Ectodermal cell (in vitro differentiated cells): ENCODE measurements at regions not wholly inside any gene's neighbourhood (a gene's known extent, or its start where the extent isn't known, plus 50 kb on each side); places are given as distances from the start of the nearest gene placed in this dataset.

Source experiments
- H3K27ac ChIP-seq: 2 replicates; pipeline ENCODE4 v1.7.0; 2013; ENCODE audit warnings: mild to moderate bottlenecking, low read depth, low read length; ENCODE audit not compliant: insufficient read depth, poor library complexity, severe bottlenecking
- H3K27me3 ChIP-seq: 2 replicates; pipeline ENCODE4 v1.7.0; 2013; ENCODE audit warnings: mild to moderate bottlenecking, low read length; ENCODE audit not compliant: insufficient read depth, control insufficient read depth, poor library complexity, severe bottlenecking
- H3K36me3 ChIP-seq: one replicate; pipeline ENCODE4 v1.7.0; 2013; ENCODE audit warnings: low read length; ENCODE audit not compliant: control insufficient read depth, insufficient read depth
- H3K4me1 ChIP-seq: one replicate; pipeline ENCODE4 v1.7.0; 2013; ENCODE audit warnings: low read length; ENCODE audit not compliant: control insufficient read depth, insufficient read depth
- H3K4me3 ChIP-seq: 2 replicates; pipeline ENCODE4 v1.7.0; 2013; ENCODE audit warnings: low read depth, low read length, control low read depth; ENCODE audit not compliant: insufficient read depth
- H3K9me3 ChIP-seq: 2 replicates; pipeline ENCODE4 v1.7.0; 2013; ENCODE audit warnings: mild to moderate bottlenecking, low read length, moderate library complexity; ENCODE audit not compliant: control insufficient read depth
- WGBS, 2 experiments: methylation state at CpG; one replicate each; pipeline ENCODE4 v1.1.7; 2013; ENCODE audit warnings: missing lambda C conversion rate in 2 of 2; 5-methylcytosine and 5-hydroxymethylcytosine counted together

DNA sequence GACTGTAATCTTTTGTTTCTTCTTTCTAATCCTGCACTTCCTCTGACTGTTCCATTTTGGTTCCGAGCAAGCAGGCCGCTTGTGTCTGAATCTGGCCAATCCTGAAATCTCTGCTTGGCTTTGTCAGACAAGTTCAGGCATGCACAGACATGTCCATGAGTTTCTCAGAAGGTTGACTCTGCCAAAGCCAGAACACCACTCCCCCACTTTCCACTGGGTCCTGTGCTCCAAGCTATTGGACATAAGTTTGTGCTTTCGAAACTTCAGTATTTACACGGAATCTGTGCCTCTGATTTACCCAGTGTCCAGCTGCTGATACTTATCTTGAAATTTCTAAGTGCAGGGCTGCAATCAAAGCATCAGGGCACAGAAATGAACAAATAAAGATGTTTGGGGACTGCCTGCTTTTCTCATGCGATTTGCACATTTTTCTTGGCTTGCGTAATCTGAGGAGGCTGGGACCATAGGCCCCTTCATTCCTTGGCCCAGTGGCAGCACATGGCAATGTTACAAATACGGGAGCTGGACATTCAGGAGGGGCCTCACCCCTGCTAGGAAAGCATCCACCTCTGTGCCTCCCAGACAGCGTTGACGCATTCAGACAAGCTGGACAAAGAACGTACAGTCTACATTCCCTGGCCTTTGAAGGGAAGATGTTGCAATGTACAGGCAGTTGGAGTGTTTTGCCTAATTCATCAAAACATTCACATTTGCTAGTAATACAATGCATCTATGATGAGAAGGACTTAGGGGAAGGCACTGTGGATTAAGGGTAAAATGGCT lies 209.2 kb upstream of the PAPPA start:
- 92 to 94% methylated on average over 9 to 10 of the region's 10 CpGs for WGBS, 2 experiments
- H3K9me3 ChIP-seq = no peaks in the 10 kb centered on the region
- no peak overlapping the region for H3K27ac ChIP-seq
- H3K4me3 ChIP-seq = no peak overlapping the region
- peaks cover 4% of the 10 kb centered on the region for H3K4me1 ChIP-seq
- no peaks in the 10 kb centered on the region for H3K27me3 ChIP-seq
- no peaks in the 10 kb centered on the region for H3K36me3 ChIP-seq

DNA sequence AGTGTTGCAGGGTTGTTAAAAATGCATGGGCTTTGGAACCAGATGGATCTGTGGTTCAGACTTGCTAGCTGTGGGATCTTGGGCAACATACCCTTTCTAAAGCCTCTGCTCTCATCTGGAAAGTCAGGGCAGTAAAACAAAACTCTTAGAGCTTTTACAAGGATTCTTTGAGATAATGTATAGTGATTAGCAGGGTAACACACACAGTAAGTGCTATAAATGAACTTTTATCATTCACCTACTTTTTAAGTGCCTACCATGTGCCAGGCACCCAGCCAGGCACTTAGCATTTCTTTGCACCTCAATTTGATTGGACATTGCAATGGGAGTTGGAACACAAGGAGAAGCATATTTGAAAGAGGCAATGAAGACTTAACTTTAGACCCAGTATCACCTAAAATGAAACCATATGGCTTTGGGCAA lies 208.6 kb upstream of the PAPPA start:
- H3K4me1 ChIP-seq = peaks cover 4% of the 10 kb centered on the region
- H3K27me3 ChIP-seq = no peaks in the 10 kb centered on the region
- H3K9me3 ChIP-seq = no peaks in the 10 kb centered on the region
- H3K4me3 ChIP-seq = no peak overlapping the region
- H3K27ac ChIP-seq = no peak overlapping the region
- H3K36me3 ChIP-seq = no peaks in the 10 kb centered on the region

DNA sequence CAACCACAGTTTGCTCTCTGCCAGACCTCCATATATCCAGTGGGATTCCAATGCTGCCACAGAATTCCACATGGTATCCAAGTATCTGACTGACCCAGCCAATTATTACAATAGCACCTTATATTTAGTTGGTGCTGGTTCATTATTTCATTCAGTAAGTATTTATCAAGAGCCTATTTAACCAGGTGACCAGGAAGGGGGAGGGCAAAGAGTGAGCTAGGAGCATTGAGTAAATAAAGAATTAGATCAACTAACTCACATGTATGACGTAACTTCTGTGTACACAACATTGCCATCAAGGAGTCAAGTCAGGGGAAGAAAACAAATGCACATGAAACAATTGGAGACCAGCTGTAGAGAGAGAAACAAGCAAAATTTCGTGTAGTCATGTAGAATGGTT lies 207.1 kb upstream of the PAPPA start:
- Histone ChIP-seq H3K36me3 (no peaks in the 10 kb centered on the region), H3K4me1 (peaks cover 4% of the 10 kb centered on the region), H3K27me3 (no peaks in the 10 kb centered on the region), H3K27ac (no peak overlapping the region), H3K9me3 (no peaks in the 10 kb centered on the region), H3K4me3 (no peak overlapping the region)
- WGBS, 2 experiments = 95 to 97% methylated on average over 2 of the region's 2 CpGs

DNA sequence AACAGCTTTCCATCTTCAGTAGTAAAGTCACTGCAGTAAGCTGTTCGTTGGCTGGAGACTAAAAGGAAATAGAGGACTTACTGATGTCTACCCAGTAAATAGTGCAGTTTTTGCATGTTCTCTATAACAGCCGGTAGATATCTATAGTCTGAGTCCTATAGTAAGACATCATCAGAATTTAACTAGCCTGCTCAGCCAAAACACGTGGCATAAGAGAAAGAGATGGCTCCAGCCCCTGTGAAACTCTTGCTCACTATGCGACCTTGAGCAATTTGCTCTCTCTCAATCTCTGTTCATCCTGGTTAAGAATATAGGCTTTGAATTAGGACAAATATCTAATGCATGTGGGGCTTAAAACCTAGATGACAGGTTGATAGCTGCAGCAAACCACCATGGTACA lies 201.6 kb upstream of the PAPPA start:
- Histone ChIP-seq H3K9me3 (no peaks in the 10 kb centered on the region), H3K27me3 (no peaks in the 10 kb centered on the region), H3K36me3 (no peaks in the 10 kb centered on the region), H3K4me3 (no peak overlapping the region), H3K27ac (no peak overlapping the region), H3K4me1 (no peaks in the 10 kb centered on the region)
- 95 to 98% methylated on average over 4 of the region's 4 CpGs for WGBS, 2 experiments

DNA sequence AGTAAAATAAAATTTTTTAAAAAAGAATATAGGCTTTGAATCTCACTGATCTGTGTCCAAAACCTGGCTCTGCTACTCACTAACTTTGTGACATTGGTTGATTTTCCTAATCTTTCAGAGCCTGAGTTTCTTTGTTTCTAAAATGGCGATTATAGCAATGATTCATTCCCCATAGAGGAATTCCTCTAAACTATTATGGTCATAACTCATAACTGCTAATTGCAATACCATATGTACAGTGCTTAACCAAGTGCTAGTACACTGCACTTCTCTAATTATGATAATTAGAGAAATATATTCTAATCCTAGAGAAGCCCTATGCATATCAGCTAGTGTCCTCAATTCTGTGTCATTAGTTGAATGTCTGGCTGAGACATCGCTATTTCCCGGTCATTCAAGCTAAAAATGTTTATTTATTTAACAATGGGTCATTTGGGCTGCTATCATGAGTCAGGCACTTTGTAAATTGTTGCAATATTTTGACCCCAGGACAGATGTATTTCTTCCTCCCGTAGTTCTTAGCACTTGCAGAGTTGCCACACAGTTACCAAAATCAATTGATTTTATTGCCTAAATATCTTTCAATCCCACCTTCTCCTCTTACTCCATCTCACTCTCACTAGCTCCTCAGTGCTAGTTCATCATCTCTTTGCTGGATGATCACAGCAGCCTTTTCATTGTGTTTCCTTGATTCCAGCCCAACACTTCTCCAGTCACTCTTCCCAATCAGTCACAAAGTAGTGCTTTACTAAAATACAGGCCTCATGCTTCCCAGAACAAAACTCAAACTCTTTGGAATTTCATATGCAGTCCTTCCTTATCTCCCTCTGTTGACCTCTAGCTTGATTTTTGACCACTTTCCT lies 200.9 kb upstream of the PAPPA start:
- no peaks in the 10 kb centered on the region for H3K36me3 ChIP-seq
- no peak overlapping the region for H3K27ac ChIP-seq
- no peaks in the 10 kb centered on the region for H3K9me3 ChIP-seq
- no peaks in the 10 kb centered on the region for H3K4me1 ChIP-seq
- 93 to 97% methylated on average over 3 to 4 of the region's 4 CpGs for WGBS, 2 experiments
- no peaks in the 10 kb centered on the region for H3K27me3 ChIP-seq
- H3K4me3 ChIP-seq = no peak overlapping the region

DNA sequence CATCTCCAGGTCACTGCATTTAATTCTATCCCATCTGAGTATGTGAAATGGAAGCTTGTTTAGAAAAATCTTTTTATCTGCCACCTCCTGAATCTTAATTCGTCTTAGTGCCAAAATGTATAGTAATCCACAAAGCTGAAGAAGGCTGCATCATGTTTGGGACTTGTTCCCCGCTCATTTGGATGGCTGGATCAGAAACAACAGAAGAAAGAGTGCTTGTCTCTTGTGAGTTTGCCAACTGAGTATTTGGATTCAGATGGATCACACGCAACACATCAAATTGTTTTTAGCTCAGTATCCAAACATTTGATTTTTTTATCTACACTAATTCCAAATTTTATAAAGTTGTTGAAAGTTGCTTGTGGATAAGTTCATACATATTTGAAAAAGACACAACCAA lies 197.2 kb upstream of the PAPPA start:
- H3K36me3 ChIP-seq = no peaks in the 10 kb centered on the region
- WGBS, 2 experiments = 85 to 94% methylated on average over 3 of the region's 3 CpGs

DNA sequence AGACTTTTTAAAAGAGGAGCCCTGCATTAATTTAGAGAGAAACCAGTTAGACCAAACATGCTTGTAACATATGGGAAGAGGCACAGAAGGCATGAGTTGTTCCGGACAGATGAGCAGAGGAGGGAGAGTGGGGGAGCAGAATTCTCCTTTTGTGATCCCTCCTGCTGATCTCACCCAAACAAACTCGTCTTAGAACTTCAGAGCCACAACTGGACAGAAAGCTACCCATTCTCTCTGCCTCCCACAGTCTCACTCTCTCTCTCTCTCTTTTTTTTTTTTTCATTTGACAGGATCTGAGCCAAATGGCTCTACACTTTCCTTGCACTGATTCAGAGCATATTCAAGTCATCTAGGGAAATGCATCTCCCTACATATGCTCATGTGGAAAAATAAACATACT lies 196.0 kb upstream of the PAPPA start:
- H3K9me3 ChIP-seq = no peaks in the 10 kb centered on the region
- H3K27me3 ChIP-seq = no peaks in the 10 kb centered on the region
- H3K4me3 ChIP-seq = no peak overlapping the region
- H3K4me1 ChIP-seq = no peaks in the 10 kb centered on the region
- 47 to 68% methylated on average over 2 of the region's 2 CpGs for WGBS, 2 experiments
- H3K27ac ChIP-seq = no peak overlapping the region
- H3K36me3 ChIP-seq = no peaks in the 10 kb centered on the region

More for the DNA sequence above, 197.2 kb upstream of the PAPPA start:
- H3K27ac ChIP-seq = no peak overlapping the region
- no peak overlapping the region for H3K4me3 ChIP-seq
- H3K27me3 ChIP-seq = no peaks in the 10 kb centered on the region
- no peaks in the 10 kb centered on the region for H3K4me1 ChIP-seq
- no peaks in the 10 kb centered on the region for H3K9me3 ChIP-seq

DNA sequence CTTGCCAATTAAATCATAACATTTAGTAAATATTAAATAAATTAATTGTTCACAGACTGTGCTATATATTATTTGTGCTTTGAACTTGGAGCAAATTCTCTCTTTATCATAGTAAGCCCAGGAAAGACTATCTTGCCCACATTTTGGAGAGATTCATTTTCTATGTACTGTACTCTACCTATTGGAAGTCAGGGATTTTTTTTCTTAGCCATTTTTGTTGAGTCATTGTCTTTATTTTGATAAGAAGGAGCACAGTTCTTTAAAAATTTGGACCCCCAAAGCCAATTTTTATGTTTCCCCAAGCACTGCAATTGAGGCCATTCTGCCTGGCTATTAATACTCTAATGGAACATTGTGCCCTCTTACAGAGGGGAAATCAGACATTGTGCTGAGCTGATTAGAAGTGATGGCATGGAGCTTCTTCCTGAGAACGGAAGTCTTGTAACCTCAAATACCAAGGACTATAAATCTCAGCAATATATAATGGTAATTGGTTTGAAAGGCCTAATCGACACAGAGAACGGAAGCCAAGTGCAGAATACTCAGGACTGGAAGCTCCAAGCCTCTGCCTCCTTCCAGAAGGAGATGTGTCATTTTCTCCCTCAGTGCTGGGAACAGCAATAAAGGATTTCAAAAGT lies 188.8 kb upstream of the PAPPA start:
- Histone ChIP-seq H3K27me3 (no peaks in the 10 kb centered on the region), H3K36me3 (no peaks in the 10 kb centered on the region), H3K4me3 (no peak overlapping the region), H3K27ac (no peak overlapping the region), H3K9me3 (no peaks in the 10 kb centered on the region), H3K4me1 (no peaks in the 10 kb centered on the region)
- 89 to 100% methylated on average over 2 to 3 of the region's 3 CpGs for WGBS, 2 experiments

DNA sequence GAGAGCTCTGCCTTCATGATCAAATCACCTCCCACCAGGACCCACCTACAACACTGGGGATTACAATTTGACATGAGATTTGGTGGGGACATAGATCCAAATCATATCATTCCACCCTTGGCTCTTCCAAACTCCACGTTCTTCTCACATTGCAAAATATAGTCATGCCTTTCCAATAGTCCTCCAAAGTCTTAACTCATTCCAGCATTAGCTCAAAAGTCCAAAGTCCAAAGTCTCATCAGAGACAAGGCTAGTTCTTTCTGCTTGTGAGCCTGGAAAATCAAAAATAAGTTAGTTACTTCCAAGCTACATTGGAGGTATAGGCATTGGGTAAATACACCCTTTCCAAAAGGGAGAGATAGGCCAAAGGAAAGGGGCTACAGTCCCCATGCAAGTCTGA lies 186.9 kb upstream of the PAPPA start:
- WGBS, 2 experiments = 45 to 51% methylated on average over 1 of the region's 1 CpG
- H3K9me3 ChIP-seq = no peaks in the 10 kb centered on the region
- H3K4me3 ChIP-seq = no peak overlapping the region
- H3K36me3 ChIP-seq = no peaks in the 10 kb centered on the region
- H3K4me1 ChIP-seq = no peaks in the 10 kb centered on the region
- no peak overlapping the region for H3K27ac ChIP-seq
- no peaks in the 10 kb centered on the region for H3K27me3 ChIP-seq

DNA sequence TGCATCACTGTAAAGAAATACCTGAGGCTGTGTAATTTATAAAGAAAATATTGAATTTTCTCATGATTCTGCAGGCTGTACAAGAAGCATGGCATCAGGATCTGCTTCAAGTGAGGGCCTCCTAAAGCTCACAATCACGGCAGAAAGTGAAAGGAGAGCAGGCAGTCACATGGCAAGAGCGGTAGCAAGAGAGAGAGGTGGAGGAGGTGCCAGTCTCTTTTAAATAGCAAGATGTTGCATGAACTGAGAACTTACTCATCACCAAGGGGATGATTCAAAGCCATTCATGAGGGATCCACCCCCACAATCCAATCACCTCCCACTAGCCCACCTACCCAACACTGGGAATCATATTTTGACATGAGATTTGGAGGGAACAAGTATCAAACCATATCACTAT lies 184.5 kb upstream of the PAPPA start:
- no peaks in the 10 kb centered on the region for H3K36me3 ChIP-seq
- H3K27me3 ChIP-seq = no peaks in the 10 kb centered on the region
- H3K9me3 ChIP-seq = no peaks in the 10 kb centered on the region
- H3K4me1 ChIP-seq = no peaks in the 10 kb centered on the region
- no peak overlapping the region for H3K27ac ChIP-seq
- no peak overlapping the region for H3K4me3 ChIP-seq
- WGBS, 2 experiments = 93 to 96% methylated on average over 2 of the region's 2 CpGs
